ENCODE measurements at regions not wholly inside any gene's neighbourhood (a gene's known extent, or its start where the extent isn't known, plus 50 kb on each side); places are given as distances from the start of the nearest gene placed in this dataset.

GRCh38 chr10:123557366-123558108 lies 108.6 kb upstream of the GPR26 start:
- H3K36me3 Mint-ChIP-seq (ENCODE audit: insufficient read depth) = no peaks in the 10 kb centered on the region
- no peaks in the 10 kb centered on the region for H3K9me3 Mint-ChIP-seq
- no peak for ATAC-seq
- DNase-seq = no peak
- H3K4me3 Mint-ChIP-seq = no peak overlapping the region
- H3K27me3 Mint-ChIP-seq (ENCODE audit: low read depth) = peaks cover 15% of the 10 kb centered on the region
- no peaks in the 10 kb centered on the region for H3K4me1 Mint-ChIP-seq (ENCODE audit: low read depth)

GRCh38 chr10:123558651-123559050 lies 107.5 kb upstream of the GPR26 start:
- H3K4me3 Mint-ChIP-seq = no peak overlapping the region
- DNase-seq (no peak), ATAC-seq (no peak)
- peaks cover 12% of the 10 kb centered on the region for H3K27me3 Mint-ChIP-seq (ENCODE audit: low read depth)
- H3K9me3 Mint-ChIP-seq = no peaks in the 10 kb centered on the region
- no peaks in the 10 kb centered on the region for H3K4me1 Mint-ChIP-seq (ENCODE audit: low read depth)
- H3K36me3 Mint-ChIP-seq (ENCODE audit: insufficient read depth) = no peaks in the 10 kb centered on the region

- Mint-ChIP-seq H3K36me3 (ENCODE audit: insufficient read depth) (no peaks in the 10 kb centered on the region), H3K4me3 (no peak overlapping the region), H3K4me1 (ENCODE audit: low read depth) (no peaks in the 10 kb centered on the region), H3K27me3 (ENCODE audit: low read depth) (peaks cover 12% of the 10 kb centered on the region), H3K9me3 (no peaks in the 10 kb centered on the region)
- ATAC-seq (peak; percentile 59 to 75), DNase-seq (peak; percentile 66)
These were observed 106.9 kb upstream of the GPR26 start for GRCh38 chr10:123559066-123559822.

DNA sequence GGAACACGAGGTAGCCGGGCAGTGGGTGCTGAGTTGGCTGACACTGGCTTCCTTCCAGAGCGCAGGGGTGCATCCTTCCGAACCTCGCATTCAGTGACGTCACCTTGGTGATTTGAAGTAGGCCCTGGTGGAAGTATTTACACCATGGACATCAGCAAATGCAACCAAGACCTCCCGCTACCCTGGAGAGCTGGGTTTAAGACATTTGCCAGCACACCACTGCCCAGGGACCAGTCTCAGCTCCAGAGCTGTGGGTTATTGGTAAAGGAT lies 106.4 kb upstream of the GPR26 start:
- no peaks in the 10 kb centered on the region for H3K9me3 Mint-ChIP-seq
- H3K36me3 Mint-ChIP-seq (ENCODE audit: insufficient read depth) = no peaks in the 10 kb centered on the region
- no peak overlapping the region for H3K4me3 Mint-ChIP-seq
- DNase-seq = no peak
- no peaks in the 10 kb centered on the region for H3K4me1 Mint-ChIP-seq (ENCODE audit: low read depth)
- peaks cover 12% of the 10 kb centered on the region for H3K27me3 Mint-ChIP-seq (ENCODE audit: low read depth)
- no peak for ATAC-seq

- Mint-ChIP-seq H3K4me1 (ENCODE audit: low read depth) (no peaks in the 10 kb centered on the region), H3K9me3 (no peaks in the 10 kb centered on the region), H3K4me3 (no peak overlapping the region), H3K36me3 (ENCODE audit: insufficient read depth) (no peaks in the 10 kb centered on the region), H3K27me3 (ENCODE audit: low read depth) (peaks cover 12% of the 10 kb centered on the region)
- DNase-seq = no peak
- no peak for ATAC-seq
These were observed 105.6 kb upstream of the GPR26 start for GRCh38 chr10:123560301-123561140.

GRCh38 chr10:123561141-123561440 lies 105.1 kb upstream of the GPR26 start:
- DNase-seq (no peak), ATAC-seq (no peak)
- Mint-ChIP-seq H3K9me3 (no peaks in the 10 kb centered on the region), H3K4me3 (no peak overlapping the region), H3K36me3 (ENCODE audit: insufficient read depth) (no peaks in the 10 kb centered on the region), H3K4me1 (ENCODE audit: low read depth) (no peaks in the 10 kb centered on the region), H3K27me3 (ENCODE audit: low read depth) (peaks cover 14% of the 10 kb centered on the region)

- ATAC-seq = no peak
These were observed 103.8 kb upstream of the GPR26 start for GRCh38 chr10:123562387-123562786.

DNA sequence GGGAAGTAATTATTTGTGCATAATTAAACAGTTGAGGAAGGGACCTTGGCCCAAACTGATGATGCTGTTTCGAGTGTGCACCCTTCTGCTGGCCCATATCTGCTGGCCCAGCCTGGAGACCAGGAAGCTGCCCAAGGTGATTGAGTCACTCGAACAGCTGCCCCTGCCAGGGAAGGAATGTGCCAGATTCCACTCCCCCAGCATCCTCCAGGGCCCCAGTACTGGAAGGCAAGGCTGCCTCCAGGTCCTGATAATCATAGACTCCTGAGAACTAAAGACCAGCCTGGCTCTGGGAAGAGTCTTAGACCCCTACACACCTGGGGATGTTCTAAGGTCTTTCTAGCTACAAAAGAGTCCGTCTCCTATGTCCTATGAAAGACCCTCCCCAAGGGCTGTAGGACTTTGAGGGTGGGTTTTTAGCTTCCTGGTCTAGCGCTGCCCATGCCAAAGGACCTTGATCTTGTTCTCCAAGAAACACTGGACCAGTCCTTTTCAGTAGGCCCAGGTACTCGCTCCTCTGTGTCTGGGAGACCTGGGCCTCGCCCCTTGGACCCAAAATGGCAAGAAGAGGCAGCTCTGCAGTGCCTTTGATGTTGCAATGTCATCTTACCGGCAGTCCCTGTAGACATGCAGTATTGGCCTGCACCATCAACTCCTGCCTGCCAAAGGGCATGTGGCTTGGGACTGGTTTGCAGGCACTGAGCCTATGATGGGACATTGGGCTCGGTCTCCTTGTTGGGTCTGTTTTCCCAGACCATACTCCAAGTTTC lies 103.2 kb upstream of the GPR26 start:
- H3K27me3 Mint-ChIP-seq (ENCODE audit: low read depth) = peaks cover 29% of the 10 kb centered on the region
- ATAC-seq (no peak), DNase-seq (no peak)
- no peaks in the 10 kb centered on the region for H3K9me3 Mint-ChIP-seq
- H3K36me3 Mint-ChIP-seq (ENCODE audit: insufficient read depth) = no peaks in the 10 kb centered on the region
- H3K4me1 Mint-ChIP-seq (ENCODE audit: low read depth) = no peaks in the 10 kb centered on the region
- no peak overlapping the region for H3K4me3 Mint-ChIP-seq

More at GRCh38 chr10:123562387-123562786, 103.8 kb upstream of the GPR26 start:
- peaks cover 22% of the 10 kb centered on the region for H3K27me3 Mint-ChIP-seq (ENCODE audit: low read depth)
- no peak for DNase-seq
- H3K36me3 Mint-ChIP-seq (ENCODE audit: insufficient read depth) = no peaks in the 10 kb centered on the region
- no peaks in the 10 kb centered on the region for H3K4me1 Mint-ChIP-seq (ENCODE audit: low read depth)
- H3K9me3 Mint-ChIP-seq = no peaks in the 10 kb centered on the region
- H3K4me3 Mint-ChIP-seq = no peak overlapping the region

DNA sequence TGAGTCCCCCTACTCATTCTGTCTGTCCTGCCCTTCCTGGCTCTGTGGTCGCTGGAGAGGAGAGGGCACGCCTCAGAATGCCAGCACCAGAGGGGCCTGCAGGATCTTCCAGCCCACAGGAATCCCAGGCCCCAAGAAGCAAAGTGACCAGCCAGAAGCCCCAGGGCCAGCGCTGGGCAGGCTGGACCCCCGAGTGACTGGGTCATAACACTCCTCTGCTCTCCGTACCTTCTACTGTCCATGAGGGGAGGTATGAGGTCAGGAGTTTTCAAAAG lies 102.6 kb upstream of the GPR26 start:
- Mint-ChIP-seq H3K27me3 (ENCODE audit: low read depth) (peaks cover 34% of the 10 kb centered on the region), H3K4me1 (ENCODE audit: low read depth) (no peaks in the 10 kb centered on the region), H3K4me3 (no peak overlapping the region), H3K9me3 (no peaks in the 10 kb centered on the region), H3K36me3 (ENCODE audit: insufficient read depth) (no peaks in the 10 kb centered on the region)
- ATAC-seq (no peak), DNase-seq (no peak)

- H3K4me3 Mint-ChIP-seq = no peak overlapping the region
- no peak for DNase-seq
- H3K36me3 Mint-ChIP-seq (ENCODE audit: insufficient read depth) = no peaks in the 10 kb centered on the region
- H3K9me3 Mint-ChIP-seq = no peaks in the 10 kb centered on the region
- H3K4me1 Mint-ChIP-seq (ENCODE audit: low read depth) = no peaks in the 10 kb centered on the region
- no peak for ATAC-seq
- H3K27me3 Mint-ChIP-seq (ENCODE audit: low read depth) = peaks cover 39% of the 10 kb centered on the region
These were observed 102.2 kb upstream of the GPR26 start for GRCh38 chr10:123563994-123564393.

DNA sequence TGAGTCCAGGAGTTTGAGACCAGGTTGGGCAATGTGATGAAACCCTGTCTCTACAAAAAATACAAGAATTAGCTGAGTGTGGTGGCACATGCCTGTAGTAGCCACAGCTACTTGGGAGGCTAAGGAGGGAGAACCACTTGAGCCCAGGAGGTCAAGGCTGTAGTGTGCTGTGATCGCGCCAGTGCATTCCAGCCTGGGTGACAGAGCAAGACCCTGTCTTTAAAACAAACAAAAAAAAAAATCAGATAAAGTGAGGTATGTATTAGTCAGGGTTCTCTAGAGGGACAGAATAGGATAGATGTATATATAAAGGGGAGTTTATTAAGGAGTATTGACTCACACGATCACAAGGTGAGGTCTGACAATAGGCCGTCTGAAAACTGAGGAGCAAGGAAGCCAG lies 101.5 kb upstream of the GPR26 start:
- no peaks in the 10 kb centered on the region for H3K9me3 Mint-ChIP-seq
- peaks cover 41% of the 10 kb centered on the region for H3K27me3 Mint-ChIP-seq (ENCODE audit: low read depth)
- no peaks in the 10 kb centered on the region for H3K4me1 Mint-ChIP-seq (ENCODE audit: low read depth)
- ATAC-seq = no peak
- H3K4me3 Mint-ChIP-seq = no peak overlapping the region
- no peak for DNase-seq
- H3K36me3 Mint-ChIP-seq (ENCODE audit: insufficient read depth) = no peaks in the 10 kb centered on the region

- Mint-ChIP-seq H3K27me3 (ENCODE audit: low read depth) (peaks cover 38% of the 10 kb centered on the region), H3K4me3 (no peak overlapping the region), H3K4me1 (ENCODE audit: low read depth) (no peaks in the 10 kb centered on the region), H3K36me3 (ENCODE audit: insufficient read depth) (no peaks in the 10 kb centered on the region), H3K9me3 (no peaks in the 10 kb centered on the region)
- DNase-seq = no peak
- no peak for ATAC-seq
These were observed 100.2 kb upstream of the GPR26 start for GRCh38 chr10:123565691-123566660.

GRCh38 chr10:123567984-123568739 lies 98.0 kb upstream of the GPR26 start:
- DNase-seq (no peak), ATAC-seq (no peak)
- Mint-ChIP-seq H3K9me3 (no peaks in the 10 kb centered on the region), H3K4me1 (ENCODE audit: low read depth) (no peaks in the 10 kb centered on the region), H3K4me3 (no peak overlapping the region), H3K27me3 (ENCODE audit: low read depth) (peaks cover 50% of the 10 kb centered on the region), H3K36me3 (ENCODE audit: insufficient read depth) (no peaks in the 10 kb centered on the region)

Measured in activated T-cell treated with anti-CD3 and anti-CD28 coated beads, Interleukin-2, amount 50 U/mL, for 4 hours (primary cell).